Gastrocnemius medialis (tissue), 4 donors: ENCODE measurements at regions not wholly inside any gene's neighbourhood (a gene's known extent, or its start where the extent isn't known, plus 50 kb on each side); places are given as distances from the start of the nearest gene placed in this dataset.

Experiments
- ATAC-seq, 2 donors: fragments of 150-250 bp; one replicate each; pipeline ENCODE4 v1.9.1; 2016
- DNase-seq, 2 donors: peaks; one replicate each; pipeline ENCODE4 v3.0.0-alpha.2; 2019
- H3K27ac ChIP-seq, 4 donors: fragments of 200-600 bp; sonication (generic); 1 replicate in 1 of 4; 2 replicates in 3 of 4; pipeline ENCODE4 v1.5.1; 2016 to 2018; ENCODE audit warnings: mild to moderate bottlenecking in 2 of 4, moderate library complexity in 1 of 4
- H3K27me3 ChIP-seq, 3 donors: fragments of 200-600 bp; sonication (generic) in 2 of 3; 1 replicate in 1 of 3; 2 replicates in 2 of 3; pipeline versions ENCODE4 v1.5.1 to v1.6.0; 2016 to 2019; ENCODE audit warnings: mild to moderate bottlenecking in 1 of 3, moderate library complexity in 1 of 3
- H3K36me3 ChIP-seq, 2 donors: fragments of 200-600 bp; sonication (generic) in 1 of 2; one replicate each; pipeline ENCODE4 v1.5.1; 2017 to 2018
- H3K4me1 ChIP-seq, 2 donors: fragments of 200-600 bp; sonication (generic) in 1 of 2; one replicate each; pipeline ENCODE4 v1.5.1; 2016 to 2017; ENCODE audit warnings: mild to moderate bottlenecking in 2 of 2
- H3K4me3 ChIP-seq, 4 donors: fragments of 200-600 bp; sonication (generic) in 3 of 4; 1 replicate in 1 of 4; 2 replicates in 3 of 4; pipeline ENCODE4 v1.5.1; 2016 to 2019; ENCODE audit warnings: mild to moderate bottlenecking in 2 of 4
- H3K9me3 ChIP-seq, 3 donors: fragments of 200-600 bp; sonication (generic) in 2 of 3; 1 replicate in 1 of 3; 2 replicates in 2 of 3; pipeline ENCODE4 v1.5.1; 2016 to 2019
- POLR2A ChIP-seq, 2 donors: fragments of 450-650 bp; IDR thresholded peaks; one replicate each; pipeline ENCODE4 v1.6.1; 2017; ENCODE audit warnings: antibody characterized with exemption in 2 of 2, mild to moderate bottlenecking in 2 of 2, moderate library complexity in 2 of 2
- in situ Hi-C, 4 donors: fragments of 200-750 bp; cut with MboI; loops; one replicate each; pipeline versions ENCODE4 v1.15.0 to v1.8.0; 2017; ENCODE audit warnings: low sequenced_read_pairs in 4 of 4
- intact Hi-C: fragments of 100-400 bp; cut with DNase I; formaldehyde crosslinking; loops from one replicate; pipeline ENCODE4 v1.15.1; 2023; ENCODE audit warnings: low total_unique reads
- TF ChIP-seq, protein P1 (sequence below), 5 experiments: fragments of 450-650 bp in 3 of 5; fragments of 200-600 bp in 2 of 5; sonication (generic) in 2 of 5; IDR thresholded peaks in 4 of 5; conservative IDR thresholded peaks in 1 of 5; 1 replicate in 4 of 5; 2 replicates in 1 of 5; pipeline ENCODE4 v1.5.1; 2016 to 2019; ENCODE audit warnings: antibody characterized with exemption in 5 of 5, mild to moderate bottlenecking in 3 of 5, moderate library complexity in 3 of 5

DNA sequence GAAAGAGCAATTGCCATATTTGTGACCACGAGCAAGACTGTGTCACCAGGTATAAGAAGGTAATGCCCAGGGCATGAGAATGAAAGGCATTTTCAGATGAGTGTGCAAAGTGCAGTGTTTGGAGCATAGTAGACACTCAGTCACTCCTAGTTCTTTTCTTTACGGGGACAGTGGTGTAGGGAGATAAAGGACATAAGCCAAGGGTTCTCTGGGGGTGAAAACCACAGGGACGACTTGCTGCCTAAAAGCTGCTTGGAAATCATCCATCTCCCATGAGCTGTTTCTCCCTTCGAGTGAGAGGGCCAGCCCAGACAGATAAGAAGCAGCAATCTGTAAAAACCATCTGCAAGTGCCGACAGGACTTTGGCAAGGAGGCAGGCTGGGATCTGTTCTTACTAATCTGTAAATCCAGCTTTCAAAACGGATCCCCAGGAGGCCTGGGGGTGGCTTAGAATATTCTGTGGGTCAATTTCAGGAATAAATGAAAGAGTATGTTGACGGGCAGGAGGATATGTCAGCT is 221.6 kb downstream of the LPIN1 start:
- Histone ChIP-seq H3K9me3 (no peaks in the 10 kb centered on the region), H3K27me3 (no peaks in the 10 kb centered on the region), H3K36me3 (no peaks in the 10 kb centered on the region), H3K4me3 (no peak overlapping the region), H3K27ac (no peak overlapping the region), H3K4me1 (no peaks in the 10 kb centered on the region)
- no peak for DNase-seq
- intact Hi-C loops (no loop called here), in situ Hi-C loops (no loop called here)
- TF ChIP-seq, protein P1, sequence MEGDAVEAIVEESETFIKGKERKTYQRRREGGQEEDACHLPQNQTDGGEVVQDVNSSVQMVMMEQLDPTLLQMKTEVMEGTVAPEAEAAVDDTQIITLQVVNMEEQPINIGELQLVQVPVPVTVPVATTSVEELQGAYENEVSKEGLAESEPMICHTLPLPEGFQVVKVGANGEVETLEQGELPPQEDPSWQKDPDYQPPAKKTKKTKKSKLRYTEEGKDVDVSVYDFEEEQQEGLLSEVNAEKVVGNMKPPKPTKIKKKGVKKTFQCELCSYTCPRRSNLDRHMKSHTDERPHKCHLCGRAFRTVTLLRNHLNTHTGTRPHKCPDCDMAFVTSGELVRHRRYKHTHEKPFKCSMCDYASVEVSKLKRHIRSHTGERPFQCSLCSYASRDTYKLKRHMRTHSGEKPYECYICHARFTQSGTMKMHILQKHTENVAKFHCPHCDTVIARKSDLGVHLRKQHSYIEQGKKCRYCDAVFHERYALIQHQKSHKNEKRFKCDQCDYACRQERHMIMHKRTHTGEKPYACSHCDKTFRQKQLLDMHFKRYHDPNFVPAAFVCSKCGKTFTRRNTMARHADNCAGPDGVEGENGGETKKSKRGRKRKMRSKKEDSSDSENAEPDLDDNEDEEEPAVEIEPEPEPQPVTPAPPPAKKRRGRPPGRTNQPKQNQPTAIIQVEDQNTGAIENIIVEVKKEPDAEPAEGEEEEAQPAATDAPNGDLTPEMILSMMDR (IDR thresholded peaks at IDR 0.05 in 4 of 5, conservative IDR thresholded peaks at IDR 0.05 in 1 of 5): no peak
- TF ChIP-seq POLR2A (IDR thresholded peaks at IDR 0.05): no peak
- ATAC-seq: no peak

DNA sequence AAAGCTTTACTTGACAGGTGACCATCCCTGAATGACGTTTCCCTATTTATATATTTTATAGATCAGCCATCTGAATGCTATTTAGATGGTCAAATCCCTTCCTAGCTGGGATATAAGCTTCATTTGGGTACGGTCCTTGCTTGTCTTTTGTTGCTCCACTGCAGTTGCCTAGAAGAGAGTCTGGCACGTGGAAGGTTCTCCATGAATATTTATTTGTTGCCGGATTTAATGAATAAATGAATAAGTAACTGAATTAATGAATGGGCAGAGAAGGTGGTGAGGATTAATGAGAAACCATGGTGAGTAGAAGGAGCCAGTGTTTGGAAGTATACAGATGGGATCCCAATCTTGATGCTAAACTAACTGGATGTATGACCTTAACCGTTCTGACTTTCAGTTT is 222.1 kb downstream of the LPIN1 start:
- Histone ChIP-seq H3K4me3 (no peak overlapping the region), H3K27ac (no peak overlapping the region), H3K27me3 (no peaks in the 10 kb centered on the region), H3K9me3 (no peaks in the 10 kb centered on the region), H3K36me3 (no peaks in the 10 kb centered on the region), H3K4me1 (no peaks in the 10 kb centered on the region)
- intact Hi-C loops (no loop called here), in situ Hi-C loops (no loop called here)
- ATAC-seq (no peak), DNase-seq (no peak)
- TF ChIP-seq, protein P1 (IDR thresholded peaks at IDR 0.05 in 4 of 5, conservative IDR thresholded peaks at IDR 0.05 in 1 of 5): no peak
- TF ChIP-seq POLR2A (IDR thresholded peaks at IDR 0.05): no peak

DNA sequence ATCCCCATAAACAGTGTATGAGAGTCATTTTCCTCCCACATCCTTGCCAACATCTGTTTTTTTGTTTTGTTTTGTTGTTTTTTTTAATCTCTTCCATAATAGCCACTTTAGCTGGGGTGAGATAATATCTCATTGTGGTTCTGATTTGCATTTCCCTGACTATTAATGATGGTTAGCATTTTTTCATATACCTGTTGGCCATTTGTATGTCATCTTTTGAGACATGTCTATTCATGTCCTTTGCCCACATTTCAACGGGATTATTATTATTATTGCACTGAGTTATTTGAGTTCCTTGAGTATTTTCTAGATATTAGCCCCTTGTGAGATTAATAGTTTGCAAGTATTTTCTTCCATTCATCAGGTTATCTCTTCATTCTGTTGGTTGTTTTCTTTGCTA is 223.3 kb downstream of the LPIN1 start:
- no peak for DNase-seq
- H3K9me3 ChIP-seq: no peaks in the 10 kb centered on the region
- H3K4me3 ChIP-seq: no peak overlapping the region

DNA sequence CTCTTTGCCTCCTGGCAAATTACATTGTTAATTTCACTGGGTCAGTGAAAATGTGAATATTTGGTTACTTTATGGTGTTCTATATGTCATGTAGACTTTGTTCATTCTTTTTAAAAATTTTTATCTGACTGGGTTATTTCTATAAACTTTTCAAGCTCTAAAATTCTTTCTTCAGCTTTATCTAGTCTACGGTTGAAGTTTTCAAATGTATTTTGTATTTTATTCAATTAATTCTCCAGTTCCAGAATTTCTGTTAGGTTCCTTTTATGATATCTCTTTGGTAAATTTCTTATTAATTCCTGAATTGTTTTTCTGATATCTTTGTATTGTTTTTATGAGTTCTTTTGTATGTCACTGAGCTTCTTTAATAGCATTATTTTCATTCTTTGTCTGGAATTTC is 228.1 kb downstream of the LPIN1 start:
- H3K4me3 ChIP-seq: no peak overlapping the region
- no peak overlapping the region for H3K27ac ChIP-seq
- H3K4me1 ChIP-seq: no peaks in the 10 kb centered on the region
- intact Hi-C loops (no loop called here), in situ Hi-C loops (no loop called here)
- H3K36me3 ChIP-seq: no peaks in the 10 kb centered on the region
- ATAC-seq (no peak), DNase-seq (no peak)
- TF ChIP-seq, protein P1 (IDR thresholded peaks at IDR 0.05 in 4 of 5, conservative IDR thresholded peaks at IDR 0.05 in 1 of 5): no peak
- no peak for TF ChIP-seq POLR2A (IDR thresholded peaks at IDR 0.05)
- no peaks in the 10 kb centered on the region for H3K27me3 ChIP-seq
- H3K9me3 ChIP-seq: no peaks in the 10 kb centered on the region

More for the DNA sequence above, 223.3 kb downstream of the LPIN1 start:
- in situ Hi-C loops: no loop called here
- no peaks in the 10 kb centered on the region for H3K4me1 ChIP-seq
- TF ChIP-seq POLR2A (IDR thresholded peaks at IDR 0.05): no peak
- TF ChIP-seq, protein P1 (IDR thresholded peaks at IDR 0.05 in 4 of 5, conservative IDR thresholded peaks at IDR 0.05 in 1 of 5): no peak
- ATAC-seq: no peak
- no peaks in the 10 kb centered on the region for H3K27me3 ChIP-seq
- no peaks in the 10 kb centered on the region for H3K36me3 ChIP-seq
- intact Hi-C loops: no loop called here
- no peak overlapping the region for H3K27ac ChIP-seq

DNA sequence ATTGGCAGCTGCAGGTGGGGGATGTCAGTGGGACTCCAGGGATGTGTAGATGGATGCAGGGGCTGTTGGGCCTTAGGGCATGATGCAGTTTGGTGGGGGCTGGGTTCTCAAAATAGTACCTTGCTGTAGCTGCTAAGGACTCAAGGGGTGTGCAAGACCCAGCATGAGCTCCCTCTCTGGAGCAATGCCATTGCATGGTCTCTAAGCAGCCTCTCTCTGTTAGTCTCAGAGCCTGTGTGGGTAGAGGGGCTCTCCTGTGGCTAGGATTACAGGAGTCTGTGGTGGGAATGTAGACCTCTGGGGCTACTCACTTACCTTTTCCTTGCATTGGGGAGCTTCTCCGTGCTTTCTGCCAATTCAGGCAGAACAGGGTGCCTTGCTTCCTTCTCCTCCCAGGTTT is 228.9 kb downstream of the LPIN1 start:
- Histone ChIP-seq H3K9me3 (no peaks in the 10 kb centered on the region), H3K36me3 (no peaks in the 10 kb centered on the region), H3K27ac (no peak overlapping the region), H3K4me1 (no peaks in the 10 kb centered on the region), H3K27me3 (no peaks in the 10 kb centered on the region), H3K4me3 (no peak overlapping the region)
- no peak for ATAC-seq
- intact Hi-C loops: no loop called here
- DNase-seq: no peak
- in situ Hi-C loops: no loop called here
- TF ChIP-seq, protein P1 (IDR thresholded peaks at IDR 0.05 in 4 of 5, conservative IDR thresholded peaks at IDR 0.05 in 1 of 5): no peak
- TF ChIP-seq POLR2A (IDR thresholded peaks at IDR 0.05): no peak
